Ovary (tissue), 7 donors: ENCODE measurements at regions not wholly inside any gene's neighbourhood (a gene's known extent, or its start where the extent isn't known, plus 50 kb on each side); places are given as distances from the start of the nearest gene placed in this dataset.

ENCODE experiments used
- DNase-seq, 5 donors: peaks; one replicate each; pipeline ENCODE4 v3.0.0-alpha.2; 2019 to 2020
- H3K27ac ChIP-seq, 2 donors: fragments of 200-600 bp; one replicate each; pipeline versions ENCODE4 v1.5.1 to v1.8.0; 2019 to 2022
- H3K27me3 ChIP-seq: fragments of 200-600 bp; one replicate; pipeline ENCODE4 v1.8.0; 2022
- H3K36me3 ChIP-seq: fragments of 200-600 bp; sonication (generic); one replicate; pipeline ENCODE4 v1.5.1; 2019
- H3K4me1 ChIP-seq: one replicate; pipeline ENCODE4 v1.8.1; 2013; ENCODE audit warnings: mild to moderate bottlenecking, moderate library complexity; ENCODE audit not compliant: insufficient read depth
- H3K4me3 ChIP-seq: fragments of 200-600 bp; sonication (generic); one replicate; pipeline ENCODE4 v1.5.1; 2017
- H3K9me3 ChIP-seq, 2 donors: fragments of 200-600 bp in 1 of 2; sonication (generic) in 1 of 2; one replicate each; pipeline versions ENCODE4 v1.5.1 to v1.8.1; 2013 to 2019; ENCODE audit warnings: mild to moderate bottlenecking in 1 of 2, moderate library complexity in 1 of 2
- CTCF ChIP-seq, 3 donors: fragments of 450-650 bp in 2 of 3; fragments of 200-600 bp in 1 of 3; IDR thresholded peaks; one replicate each; pipeline versions ENCODE4 v1.5.1 to v1.8.0; 2016 to 2022; ENCODE audit warnings: antibody characterized with exemption in 3 of 3, mild to moderate bottlenecking in 1 of 3
- EP300 ChIP-seq: sonication (generic); formaldehyde crosslinking; IDR thresholded peaks from one replicate; pipeline ENCODE4 v1.6.1; 2017; ENCODE audit warnings: antibody characterized with exemption
- POLR2A ChIP-seq: fragments of 450-650 bp; IDR thresholded peaks from one replicate; pipeline ENCODE4 v1.6.1; 2017; ENCODE audit warnings: antibody characterized with exemption, mild to moderate bottlenecking, moderate library complexity
- WGBS, 3 donors: extraction: QIAGEN DNeasy Blood & Tissue Kit in 1 of 3; methylation state at CpG; one replicate each; pipeline versions ENCODE4 v1.1.5 to v1.1.7; 2013 to 2017; 5-methylcytosine and 5-hydroxymethylcytosine counted together
- intact Hi-C, 4 donors: fragments of 100-400 bp; cut with DNase I; formaldehyde crosslinking; loops; one replicate each; pipeline versions ENCODE4 v1.11.0 to v1.15.1; 2022 to 2023
- donor health status: DM: no; HTN: no; CAD: no; lungs with moderate emphysema.
- donor health status: DM: no; HTN: no; CAD: no.
- donor health status: Bipolar disorder and iron deficiency.
- donor health status: DM: no; HTN: no; CAD: no.
- donor health status: DM: yes; HTN: yes; CAD: no.

- Histone ChIP-seq H3K4me3 (no peak overlapping the region), H3K9me3 (no peaks in the 10 kb centered on the region), H3K4me1 (peaks cover 2% of the 10 kb centered on the region), H3K36me3 (no peaks in the 10 kb centered on the region), H3K27me3 (no peaks in the 10 kb centered on the region), H3K27ac (no peak overlapping the region)
- 79 to 96% (median 92%) methylated on average over 2 of the region's 2 CpGs for WGBS, 3 donors
- no peak for TF ChIP-seq CTCF (IDR thresholded peaks at IDR 0.05)
- TF ChIP-seq POLR2A = no peak
- no peak for TF ChIP-seq EP300
- DNase-seq = no peak
- intact Hi-C loops = no loop called here
Observed at GRCh38 chr4:151911970-151912369, 151.2 kb upstream of the GATB start.

- Histone ChIP-seq H3K9me3 (no peaks in the 10 kb centered on the region), H3K27me3 (no peaks in the 10 kb centered on the region), H3K36me3 (no peaks in the 10 kb centered on the region), H3K27ac (no peak overlapping the region), H3K4me1 (no peaks in the 10 kb centered on the region), H3K4me3 (no peak overlapping the region)
- intact Hi-C loops = no loop called here
- TF ChIP-seq POLR2A (no peak), EP300 (no peak), CTCF (IDR thresholded peaks at IDR 0.05) (no peak)
- DNase-seq = no peak
- WGBS, 3 donors = 78 to 86% (median 80%) methylated on average over 4 of the region's 4 CpGs
Observed at GRCh38 chr4:151908734-151909497, 148.1 kb upstream of the GATB start.

- no peak for DNase-seq
- intact Hi-C loops = no loop called here
- no peaks in the 10 kb centered on the region for H3K27me3 ChIP-seq
- no peaks in the 10 kb centered on the region for H3K9me3 ChIP-seq
- TF ChIP-seq EP300 (no peak), CTCF (IDR thresholded peaks at IDR 0.05) (no peak), POLR2A (no peak)
- no peaks in the 10 kb centered on the region for H3K4me1 ChIP-seq
- no peak overlapping the region for H3K27ac ChIP-seq
- H3K36me3 ChIP-seq = no peaks in the 10 kb centered on the region
- 42 to 52% (median 51%) methylated on average over 3 of the region's 3 CpGs for WGBS, 3 donors
- H3K4me3 ChIP-seq = no peak overlapping the region
Observed at GRCh38 chr4:151908201-151908600, 147.4 kb upstream of the GATB start.

GRCh38 chr4:151906438-151906837 is 145.6 kb upstream of the GATB start:
- Histone ChIP-seq H3K27ac (no peak overlapping the region), H3K27me3 (no peaks in the 10 kb centered on the region), H3K4me3 (no peak overlapping the region), H3K4me1 (no peaks in the 10 kb centered on the region), H3K36me3 (no peaks in the 10 kb centered on the region), H3K9me3 (no peaks in the 10 kb centered on the region)
- intact Hi-C loops = no loop called here
- 62 to 77% (median 66%) methylated on average over 4 of the region's 4 CpGs for WGBS, 3 donors
- no peak for DNase-seq
- no peak for TF ChIP-seq EP300
- TF ChIP-seq CTCF (IDR thresholded peaks at IDR 0.05) = no peak
- no peak for TF ChIP-seq POLR2A
